Hepatocyte (in vitro differentiated cells): ENCODE measurements at regions not wholly inside any gene's neighbourhood (a gene's known extent, or its start where the extent isn't known, plus 50 kb on each side); places are given as distances from the start of the nearest gene placed in this dataset.

Experiments
- EZH2 ChIP-seq: fragments of 200-600 bp; sonication (generic); IDR thresholded peaks from 2 replicates; pipeline ENCODE4 v1.6.1; 2016; ENCODE audit warnings: antibody characterized with exemption, mild to moderate bottlenecking, borderline replicate concordance
- EZH2phosphoT487 ChIP-seq: fragments of 200-600 bp; sonication (generic); IDR thresholded peaks from one replicate; pipeline ENCODE4 v1.6.1; 2018; ENCODE audit warnings: antibody characterized with exemption, mild to moderate bottlenecking, low read depth, moderate library complexity; ENCODE audit not compliant: unreplicated experiment, severe bottlenecking
- TF ChIP-seq, protein P1 (sequence below): fragments of 200-600 bp; sonication (generic); IDR thresholded peaks from 2 replicates; pipeline ENCODE4 v1.5.1; 2016; ENCODE audit warnings: antibody characterized with exemption, mild to moderate bottlenecking; ENCODE audit not compliant: poor library complexity

- TF ChIP-seq, protein P1, sequence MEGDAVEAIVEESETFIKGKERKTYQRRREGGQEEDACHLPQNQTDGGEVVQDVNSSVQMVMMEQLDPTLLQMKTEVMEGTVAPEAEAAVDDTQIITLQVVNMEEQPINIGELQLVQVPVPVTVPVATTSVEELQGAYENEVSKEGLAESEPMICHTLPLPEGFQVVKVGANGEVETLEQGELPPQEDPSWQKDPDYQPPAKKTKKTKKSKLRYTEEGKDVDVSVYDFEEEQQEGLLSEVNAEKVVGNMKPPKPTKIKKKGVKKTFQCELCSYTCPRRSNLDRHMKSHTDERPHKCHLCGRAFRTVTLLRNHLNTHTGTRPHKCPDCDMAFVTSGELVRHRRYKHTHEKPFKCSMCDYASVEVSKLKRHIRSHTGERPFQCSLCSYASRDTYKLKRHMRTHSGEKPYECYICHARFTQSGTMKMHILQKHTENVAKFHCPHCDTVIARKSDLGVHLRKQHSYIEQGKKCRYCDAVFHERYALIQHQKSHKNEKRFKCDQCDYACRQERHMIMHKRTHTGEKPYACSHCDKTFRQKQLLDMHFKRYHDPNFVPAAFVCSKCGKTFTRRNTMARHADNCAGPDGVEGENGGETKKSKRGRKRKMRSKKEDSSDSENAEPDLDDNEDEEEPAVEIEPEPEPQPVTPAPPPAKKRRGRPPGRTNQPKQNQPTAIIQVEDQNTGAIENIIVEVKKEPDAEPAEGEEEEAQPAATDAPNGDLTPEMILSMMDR = no peak
- no peak for TF ChIP-seq EZH2phosphoT487
- no peak for TF ChIP-seq EZH2
Measured at GRCh38 chr9:82132024-82132423, 143.5 kb downstream of the SPATA31D1 start.
